Skeletal muscle tissue (tissue), 3 donors: ENCODE measurements at regions not wholly inside any gene's neighbourhood (a gene's known extent, or its start where the extent isn't known, plus 50 kb on each side); places are given as distances from the start of the nearest gene placed in this dataset.

ENCODE experiments used
- H3K27ac ChIP-seq: one replicate; pipeline ENCODE4 v1.7.0; 2013; ENCODE audit warnings: mild to moderate bottlenecking, low read depth, low read length, inconsistent platforms
- H3K27me3 ChIP-seq, 3 donors: one replicate each; pipeline ENCODE4 v1.7.0; 2013; ENCODE audit warnings: low read length in 3 of 3; ENCODE audit not compliant: control insufficient read depth in 3 of 3, insufficient read depth in 3 of 3
- H3K36me3 ChIP-seq, 3 donors: one replicate each; pipeline ENCODE4 v1.7.0; 2013; ENCODE audit warnings: low read length in 3 of 3; ENCODE audit not compliant: control insufficient read depth in 3 of 3, insufficient read depth in 3 of 3
- H3K4me1 ChIP-seq, 3 donors: one replicate each; pipeline ENCODE4 v1.7.0; 2013; ENCODE audit warnings: low read length in 3 of 3, mild to moderate bottlenecking in 3 of 3; ENCODE audit not compliant: control insufficient read depth in 3 of 3, insufficient read depth in 3 of 3
- H3K4me3 ChIP-seq, 3 donors: one replicate each; pipeline ENCODE4 v1.7.0; 2013; ENCODE audit warnings: low read length in 3 of 3
- H3K9ac ChIP-seq, 3 donors: one replicate each; pipeline ENCODE4 v1.7.0; 2013; ENCODE audit warnings: low read length in 3 of 3, mild to moderate bottlenecking in 3 of 3, moderate library complexity in 2 of 3, low read depth in 1 of 3
- H3K9me3 ChIP-seq, 3 donors: one replicate each; pipeline ENCODE4 v1.7.0; 2013; ENCODE audit warnings: low read length in 3 of 3; ENCODE audit not compliant: control insufficient read depth in 3 of 3
- donor health status: Osteomylitis.

DNA sequence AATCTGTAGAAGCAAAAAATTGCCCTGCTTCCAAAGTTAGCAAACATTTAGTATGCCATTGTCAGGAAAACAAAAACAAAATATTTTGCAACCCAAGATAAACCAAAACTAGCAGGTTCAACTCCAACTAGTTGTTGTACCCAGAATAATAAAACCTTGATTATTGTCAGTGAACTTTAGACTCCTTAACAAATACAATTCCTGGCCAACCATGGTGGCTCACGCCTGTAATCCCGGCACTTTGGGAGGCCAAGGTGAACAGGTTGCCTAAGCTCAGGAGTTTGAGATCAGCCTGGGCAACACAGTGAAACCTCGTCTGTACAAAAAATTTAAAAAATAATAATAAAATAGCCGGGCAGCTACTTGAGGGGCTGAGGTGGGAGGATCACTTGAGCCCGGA is 53.6 kb upstream of the EPCAM start:
- Histone ChIP-seq H3K9ac (no peak overlapping the region), H3K27ac (no peak overlapping the region), H3K4me3 (no peak overlapping the region), H3K27me3 (no peaks in the 10 kb centered on the region), H3K36me3 (no peaks in the 10 kb centered on the region), H3K4me1 (peaks cover 7 to 12% (median 9%) of the 10 kb centered on the region in 3 donors), H3K9me3 (no peaks in the 10 kb centered on the region)

DNA sequence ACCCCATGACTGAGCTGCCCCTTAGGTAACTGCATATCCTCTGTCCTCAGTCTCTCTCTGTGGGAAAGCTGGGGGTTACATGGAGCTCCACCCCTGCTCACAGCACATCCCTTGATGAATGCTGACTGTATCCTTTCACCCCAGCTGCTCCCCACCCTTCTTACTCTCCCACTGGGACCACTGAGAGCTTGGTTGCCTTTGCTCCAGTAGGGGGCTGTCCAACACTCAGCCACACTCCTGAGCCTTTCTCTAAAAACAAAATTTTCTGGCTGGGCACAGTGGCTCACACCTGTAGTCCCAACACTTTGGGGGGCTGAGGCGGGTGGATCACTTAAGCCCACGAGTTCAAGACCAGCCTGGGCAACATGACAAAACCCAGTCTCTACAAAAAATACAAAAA is 55.4 kb upstream of the EPCAM start:
- no peaks in the 10 kb centered on the region for H3K27me3 ChIP-seq
- H3K4me1 ChIP-seq, result peaks cover 11 to 19% (median 18%) of the 10 kb centered on the region in 3 donors
- H3K4me3 ChIP-seq, result no peak overlapping the region
- no peak overlapping the region for H3K27ac ChIP-seq
- H3K9me3 ChIP-seq, result no peaks in the 10 kb centered on the region
- no peaks in the 10 kb centered on the region for H3K36me3 ChIP-seq
- H3K9ac ChIP-seq, result no peak overlapping the region

DNA sequence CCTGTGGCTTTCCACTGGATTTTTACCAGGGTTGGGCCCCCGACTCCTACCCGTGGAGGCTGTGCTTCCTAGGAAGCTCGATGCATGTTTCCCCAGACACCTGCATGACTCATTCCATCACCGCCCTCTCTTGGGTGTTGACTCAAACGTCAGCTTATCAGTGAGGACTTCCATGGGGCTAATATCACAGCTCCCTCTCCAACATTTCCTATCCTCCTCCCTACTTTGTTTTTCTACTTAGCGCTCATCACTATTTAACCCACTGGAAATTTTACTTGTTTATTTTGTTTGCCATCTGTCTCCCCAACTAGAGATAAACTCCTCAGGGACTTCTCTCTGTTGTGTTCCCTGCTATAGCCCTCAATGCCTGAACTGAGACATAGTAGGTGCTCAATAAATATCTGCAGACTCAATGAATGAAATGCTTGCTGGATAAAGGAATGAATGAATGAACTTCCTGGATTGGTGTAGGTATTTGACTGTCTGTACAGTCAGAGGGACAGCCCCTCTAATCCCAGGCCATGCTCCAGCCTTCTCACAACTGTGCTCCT is 55.9 kb upstream of the EPCAM start:
- Histone ChIP-seq H3K4me1 (peaks cover 11 to 19% (median 18%) of the 10 kb centered on the region in 3 donors), H3K4me3 (no peak overlapping the region), H3K27me3 (no peaks in the 10 kb centered on the region), H3K36me3 (no peaks in the 10 kb centered on the region), H3K9me3 (no peaks in the 10 kb centered on the region), H3K27ac (no peak overlapping the region), H3K9ac (no peak overlapping the region)

DNA sequence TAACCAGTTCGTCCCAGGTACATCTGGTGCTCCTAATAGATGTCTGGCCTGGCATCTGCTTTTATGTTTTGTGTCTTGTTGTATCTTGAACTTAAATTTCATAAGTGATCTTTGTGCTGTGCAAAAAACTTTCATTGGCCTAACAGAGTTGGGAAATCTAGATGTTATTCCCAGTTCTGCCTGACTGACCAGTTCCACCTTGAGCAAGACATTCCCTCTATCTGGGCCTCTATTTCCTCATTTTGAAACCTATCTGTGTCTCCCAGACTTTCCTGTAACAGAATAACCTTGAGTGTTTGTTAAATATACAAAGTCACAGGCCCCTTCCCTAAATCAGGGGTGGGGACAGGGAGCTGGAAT is 56.6 kb upstream of the EPCAM start:
- Histone ChIP-seq H3K4me1 (peaks cover 11 to 19% (median 18%) of the 10 kb centered on the region in 3 donors), H3K9me3 (no peaks in the 10 kb centered on the region), H3K27me3 (no peaks in the 10 kb centered on the region), H3K9ac (no peak overlapping the region), H3K36me3 (no peaks in the 10 kb centered on the region), H3K27ac (no peak overlapping the region), H3K4me3 (no peak overlapping the region)

DNA sequence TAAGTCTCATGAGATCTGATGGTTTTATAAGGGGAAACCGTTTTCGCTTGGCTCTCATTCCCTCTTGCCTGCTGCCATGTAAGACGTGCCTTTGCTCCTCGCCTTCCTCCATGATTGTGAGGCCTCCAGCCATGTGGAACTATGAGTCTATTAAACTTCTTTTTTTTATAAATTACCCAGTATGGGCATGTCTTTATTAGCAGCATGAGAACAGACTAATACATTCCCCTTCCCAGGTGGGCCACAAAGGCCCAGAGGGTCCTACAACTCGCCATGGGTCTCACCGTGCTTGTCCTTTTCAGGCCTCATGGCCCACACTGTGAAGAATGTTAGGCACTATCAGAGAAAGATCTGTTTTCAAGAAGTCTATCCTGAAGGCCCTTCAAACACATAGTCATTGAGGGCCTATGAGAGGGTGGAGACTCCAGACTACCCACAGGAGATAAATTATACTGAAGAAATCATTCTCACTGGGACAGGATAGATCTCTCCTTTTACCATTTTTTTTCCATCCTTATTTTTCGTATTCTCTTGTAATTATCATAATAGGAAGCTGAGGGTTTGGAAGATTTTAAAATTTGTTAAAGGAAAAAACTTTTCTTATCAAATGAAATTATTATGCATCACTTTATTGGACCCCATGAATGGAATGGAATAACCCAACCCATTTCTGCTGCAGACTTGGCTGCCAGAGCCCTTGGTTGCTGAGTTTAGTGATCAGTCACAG is 57.2 kb upstream of the EPCAM start:
- Histone ChIP-seq H3K9me3 (no peaks in the 10 kb centered on the region), H3K27ac (no peak overlapping the region), H3K27me3 (no peaks in the 10 kb centered on the region), H3K4me1 (peaks cover 11 to 19% (median 18%) of the 10 kb centered on the region in 3 donors), H3K9ac (no peak overlapping the region), H3K36me3 (no peaks in the 10 kb centered on the region), H3K4me3 (no peak overlapping the region)

DNA sequence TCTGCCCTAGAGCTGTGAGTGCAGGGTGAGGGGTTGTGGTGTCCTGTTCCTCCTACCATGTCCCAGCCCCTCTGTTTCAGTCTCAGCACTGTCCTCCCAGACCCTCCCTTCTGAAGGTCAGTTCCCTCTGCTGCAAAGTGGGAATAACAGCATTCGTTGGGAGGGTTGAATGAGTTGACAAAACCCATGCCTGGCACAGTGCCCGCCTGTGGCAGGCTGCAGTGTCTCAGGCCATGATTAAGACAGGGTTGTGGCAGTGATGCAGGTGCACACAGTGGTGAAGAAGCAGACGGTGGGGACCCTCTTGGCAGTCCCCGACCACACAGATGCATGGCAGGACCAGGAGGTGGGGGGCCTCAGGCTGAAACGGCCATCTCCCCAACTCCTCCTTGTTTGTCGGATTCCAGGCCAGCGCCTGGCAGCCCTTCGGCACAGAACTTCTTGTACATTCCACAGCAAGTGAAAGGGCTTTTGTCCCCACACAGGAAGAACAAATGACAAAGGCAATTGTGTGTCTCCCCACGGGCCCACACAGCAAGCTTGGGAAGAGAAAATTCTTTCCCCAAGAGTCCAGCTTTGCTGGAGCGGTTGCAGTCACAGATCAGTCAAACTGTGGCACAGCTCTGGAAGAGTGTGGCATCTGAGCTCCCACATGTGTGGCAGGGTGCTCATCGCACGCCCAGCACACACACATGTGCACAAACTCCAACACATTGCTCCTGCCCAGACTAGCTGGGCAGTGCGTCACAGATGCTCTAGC is 58.1 kb upstream of the EPCAM start:
- Histone ChIP-seq H3K9ac (peak overlapping the region in 1 of 3 donors; percentile 40), H3K4me3 (no peak overlapping the region), H3K27me3 (no peaks in the 10 kb centered on the region), H3K9me3 (no peaks in the 10 kb centered on the region), H3K4me1 (peaks cover 11 to 19% (median 18%) of the 10 kb centered on the region in 3 donors), H3K27ac (peak overlapping the region; percentile 20), H3K36me3 (no peaks in the 10 kb centered on the region)

DNA sequence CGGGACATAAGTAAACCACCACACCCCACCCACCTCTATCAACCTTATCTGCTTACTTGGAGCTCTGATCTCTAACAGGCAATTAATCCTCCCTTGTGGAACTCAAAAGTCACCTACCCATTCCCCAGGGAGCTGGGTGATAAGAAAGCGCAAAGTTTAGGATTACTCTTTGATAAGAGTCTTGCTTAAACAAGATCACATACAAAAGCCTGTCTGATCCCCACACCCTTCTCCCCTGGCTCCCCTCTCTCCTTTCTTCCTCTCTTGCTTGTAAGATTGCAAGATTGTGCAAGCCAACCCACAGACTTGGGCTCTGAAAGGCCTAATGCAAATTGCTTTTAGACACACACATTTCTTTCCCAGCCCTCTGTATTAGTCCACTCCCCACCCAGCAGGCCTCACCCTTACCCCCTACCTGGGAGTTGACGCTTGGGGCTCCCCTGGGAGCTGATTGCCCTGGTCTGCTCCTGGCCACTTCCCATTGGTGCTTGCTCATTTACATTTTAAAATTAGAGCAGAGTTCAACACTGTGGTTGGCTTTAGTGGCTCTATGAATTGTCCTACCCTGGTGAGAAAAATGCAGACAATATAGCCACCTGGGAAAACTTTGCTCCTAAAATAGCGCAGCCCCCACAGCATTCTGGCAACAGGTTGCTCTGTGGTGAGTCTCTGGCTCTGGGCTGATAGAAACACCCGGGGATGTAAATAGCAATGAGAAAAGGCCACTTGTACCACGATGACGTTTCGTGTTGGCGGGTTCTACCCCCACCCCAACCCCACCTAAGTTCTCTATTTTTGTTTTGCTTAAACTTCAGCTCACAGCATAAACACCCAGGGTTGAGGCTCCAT is 58.9 kb upstream of the EPCAM start:
- H3K4me1 ChIP-seq, result peaks cover 11 to 19% (median 18%) of the 10 kb centered on the region in 3 donors
- peak overlapping the region; percentile 20 for H3K27ac ChIP-seq
- no peaks in the 10 kb centered on the region for H3K36me3 ChIP-seq
- no peaks in the 10 kb centered on the region for H3K9me3 ChIP-seq
- H3K9ac ChIP-seq, result no peak overlapping the region
- H3K27me3 ChIP-seq, result no peaks in the 10 kb centered on the region
- H3K4me3 ChIP-seq, result no peak overlapping the region

DNA sequence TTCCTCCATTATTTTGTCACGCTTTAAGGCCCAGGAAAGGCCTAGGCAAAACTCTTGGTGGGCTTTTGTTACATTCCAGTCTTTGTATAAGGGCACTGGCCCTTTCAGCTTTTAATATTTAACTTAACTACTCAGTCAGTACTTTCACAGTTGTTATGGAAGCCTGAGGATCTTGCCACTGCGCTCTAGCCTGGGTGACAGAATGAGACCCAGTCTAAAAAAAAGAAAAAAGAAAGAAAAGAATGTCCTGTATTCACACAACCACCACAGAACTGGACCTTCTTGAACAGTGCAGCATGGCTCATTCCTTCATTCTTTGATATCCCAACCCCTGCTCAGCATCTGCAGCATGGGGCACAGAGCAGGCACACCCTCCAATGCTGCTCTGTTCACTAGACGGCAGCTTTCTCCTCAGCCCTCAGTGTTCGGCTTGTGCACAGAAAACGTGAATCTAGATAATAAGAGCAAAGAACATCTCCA is 59.6 kb upstream of the EPCAM start:
- Histone ChIP-seq H3K27me3 (no peaks in the 10 kb centered on the region), H3K4me1 (peaks cover 11 to 19% (median 18%) of the 10 kb centered on the region in 3 donors), H3K9me3 (no peaks in the 10 kb centered on the region), H3K9ac (no peak overlapping the region), H3K4me3 (no peak overlapping the region), H3K36me3 (no peaks in the 10 kb centered on the region), H3K27ac (no peak overlapping the region)

DNA sequence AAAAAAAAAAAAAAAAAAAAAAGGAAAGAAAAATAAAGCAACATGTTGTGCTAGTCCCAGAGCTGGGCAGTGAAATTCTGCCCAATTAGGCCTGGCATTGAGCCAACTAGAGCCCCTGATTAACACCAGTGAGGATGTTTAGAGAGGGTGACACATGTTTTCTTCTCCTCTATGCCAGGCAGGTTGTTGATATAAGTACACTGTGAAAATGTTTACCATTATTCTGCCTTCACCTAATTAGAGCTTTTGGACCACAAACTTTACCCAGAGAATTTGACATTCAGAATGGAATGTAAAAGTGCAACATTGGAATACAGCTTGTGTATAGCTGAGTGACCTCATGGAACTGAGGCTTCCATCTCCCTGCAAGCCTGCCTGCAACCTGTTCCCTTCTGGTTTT is 62.0 kb upstream of the EPCAM start:
- Histone ChIP-seq H3K9ac (no peak overlapping the region), H3K4me1 (peaks cover 15 to 24% (median 24%) of the 10 kb centered on the region in 3 donors), H3K27me3 (no peaks in the 10 kb centered on the region), H3K4me3 (no peak overlapping the region), H3K27ac (no peak overlapping the region), H3K36me3 (no peaks in the 10 kb centered on the region), H3K9me3 (no peaks in the 10 kb centered on the region)
